Chondrocyte (in vitro differentiated cells): ENCODE measurements at regions not wholly inside any gene's neighbourhood (a gene's known extent, or its start where the extent isn't known, plus 50 kb on each side); places are given as distances from the start of the nearest gene placed in this dataset.

Experiments
- DNase-seq: peaks from one replicate; pipeline ENCODE4 v3.0.0; 2021; ENCODE audit warnings: mixed read lengths, low spot score
- H3K27ac Mint-ChIP-seq: one replicate; pipeline ENCODE4 v1.8.0; 2021; ENCODE audit warnings: mild to moderate bottlenecking, moderate library complexity, mixed read lengths; ENCODE audit not compliant: unreplicated experiment
- H3K27me3 Mint-ChIP-seq: 2 replicates; pipeline ENCODE4 v1.8.0; 2021; ENCODE audit warnings: low read depth, mixed read lengths
- H3K36me3 Mint-ChIP-seq: 2 replicates; pipeline ENCODE4 v1.8.0; 2021; ENCODE audit warnings: low read depth, mixed read lengths
- H3K4me1 Mint-ChIP-seq: 2 replicates; pipeline ENCODE4 v1.8.0; 2021; ENCODE audit warnings: low read depth, mild to moderate bottlenecking, mixed read lengths
- H3K4me3 Mint-ChIP-seq: one replicate; pipeline ENCODE4 v1.8.0; 2021; ENCODE audit warnings: mild to moderate bottlenecking, moderate library complexity, mixed read lengths; ENCODE audit not compliant: unreplicated experiment
- H3K9me3 Mint-ChIP-seq: 2 replicates; pipeline ENCODE4 v1.8.0; 2021; ENCODE audit warnings: low read depth, mixed read lengths
- CTCF ChIP-seq: fragments of 200-600 bp; sonication (generic); IDR thresholded peaks from 2 replicates; pipeline ENCODE4 v1.5.0; 2021; ENCODE audit warnings: antibody characterized with exemption, mild to moderate bottlenecking, moderate library complexity

DNA sequence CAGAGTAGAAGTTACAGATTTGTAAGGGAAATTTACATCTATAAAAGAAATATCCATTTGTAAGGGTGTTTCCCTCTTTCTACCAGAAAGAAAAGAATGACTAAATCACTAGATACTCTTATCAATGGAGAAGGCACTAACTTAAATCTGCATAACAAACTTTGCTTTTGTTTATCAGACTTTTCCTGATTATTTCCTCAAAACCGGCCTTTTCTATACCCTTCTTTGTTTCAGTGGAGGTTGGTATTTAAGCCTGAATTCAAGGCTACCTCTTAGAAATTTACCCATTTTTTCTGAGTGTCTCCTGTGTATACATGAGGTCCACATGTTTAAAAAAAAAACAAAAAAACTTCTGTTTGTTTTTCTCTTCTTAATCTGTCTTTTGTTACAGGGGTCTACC, 80.4 kb upstream of the GRPR start:
- H3K27me3 Mint-ChIP-seq, result peaks cover 6% of the 10 kb centered on the region
- no peak for TF ChIP-seq CTCF
- DNase-seq, result no peak
- no peaks in the 10 kb centered on the region for H3K4me1 Mint-ChIP-seq
- no peak overlapping the region for H3K4me3 Mint-ChIP-seq
- H3K36me3 Mint-ChIP-seq, result no peaks in the 10 kb centered on the region
- no peak overlapping the region for H3K27ac Mint-ChIP-seq
- no peaks in the 10 kb centered on the region for H3K9me3 Mint-ChIP-seq

GRCh38 chrX:16039834-16040233, 83.5 kb upstream of the GRPR start:
- TF ChIP-seq CTCF, result no peak
- no peak overlapping the region for H3K4me3 Mint-ChIP-seq
- H3K27me3 Mint-ChIP-seq, result peaks cover 8% of the 10 kb centered on the region
- no peak for DNase-seq
- no peaks in the 10 kb centered on the region for H3K4me1 Mint-ChIP-seq
- no peaks in the 10 kb centered on the region for H3K36me3 Mint-ChIP-seq
- H3K27ac Mint-ChIP-seq, result no peak overlapping the region
- peaks cover 2% of the 10 kb centered on the region for H3K9me3 Mint-ChIP-seq

GRCh38 chrX:16039363-16039762, 84.0 kb upstream of the GRPR start:
- TF ChIP-seq CTCF, result no peak
- Mint-ChIP-seq H3K4me1 (no peaks in the 10 kb centered on the region), H3K4me3 (no peak overlapping the region), H3K36me3 (no peaks in the 10 kb centered on the region), H3K27me3 (peaks cover 8% of the 10 kb centered on the region), H3K9me3 (peaks cover 2% of the 10 kb centered on the region), H3K27ac (no peak overlapping the region)
- DNase-seq, result no peak

- DNase-seq, result no peak
- Mint-ChIP-seq H3K4me3 (no peak overlapping the region), H3K36me3 (no peaks in the 10 kb centered on the region), H3K27me3 (peaks cover 2% of the 10 kb centered on the region), H3K9me3 (peaks cover 2% of the 10 kb centered on the region), H3K27ac (no peak overlapping the region), H3K4me1 (no peaks in the 10 kb centered on the region)
- no peak for TF ChIP-seq CTCF
Measured at GRCh38 chrX:16033331-16033730, 90.0 kb upstream of the GRPR start.

GRCh38 chrX:16028576-16028975, 94.8 kb upstream of the GRPR start:
- Mint-ChIP-seq H3K4me3 (no peak overlapping the region), H3K27me3 (no peaks in the 10 kb centered on the region), H3K36me3 (no peaks in the 10 kb centered on the region), H3K4me1 (peaks cover 10% of the 10 kb centered on the region), H3K27ac (no peak overlapping the region), H3K9me3 (no peaks in the 10 kb centered on the region)
- no peak for TF ChIP-seq CTCF
- DNase-seq, result no peak
